ENCODE measurements at regions not wholly inside any gene's neighbourhood (a gene's known extent, or its start where the extent isn't known, plus 50 kb on each side); places are given as distances from the start of the nearest gene placed in this dataset.

- TF ChIP-seq CTCF (IDR thresholded peaks at IDR 0.05) = no peak
- TF ChIP-seq EP300 (IDR thresholded peaks at IDR 0.05) = no peak
Measured at GRCh38 chr5:163177971-163178370, 259.4 kb upstream of the CCNG1 start.
